Calu3 (cell line): ENCODE measurements at regions not wholly inside any gene's neighbourhood (a gene's known extent, or its start where the extent isn't known, plus 50 kb on each side); places are given as distances from the start of the nearest gene placed in this dataset.

Source experiments
- BruUV-seq: library from RNA; stranded (reverse); fragments of 400-500 nt; replicated peaks from 2 replicates; lab custom pipeline; 2021; lab: Mats Ljungman, UMichigan
- CTCF ChIA-PET: fragments of 300-600 bp; sonication (Branson Sonifier 250); formaldehyde crosslinking; loops from one replicate; lab custom pipeline; 2022; ENCODE audit warnings: antibody characterized with exemption; lab: Charles Lee
- DNase-seq: peaks from one replicate; pipeline ENCODE4 v3.0.0; 2022
- H3K27ac Mint-ChIP-seq: one replicate; pipeline ENCODE4 v1.8.0; 2022; ENCODE audit warnings: mixed read lengths; ENCODE audit not compliant: unreplicated experiment
- H3K27me3 Mint-ChIP-seq: one replicate; pipeline ENCODE4 v1.8.0; 2022; ENCODE audit warnings: mixed read lengths; ENCODE audit not compliant: unreplicated experiment
- H3K36me3 Mint-ChIP-seq: one replicate; pipeline ENCODE4 v1.8.0; 2022; ENCODE audit warnings: mild to moderate bottlenecking, moderate library complexity, mixed read lengths; ENCODE audit not compliant: insufficient read depth, unreplicated experiment
- H3K4me1 Mint-ChIP-seq: one replicate; pipeline ENCODE4 v1.8.0; 2022; ENCODE audit warnings: mild to moderate bottlenecking, low read depth, mixed read lengths; ENCODE audit not compliant: unreplicated experiment
- H3K4me3 Mint-ChIP-seq: one replicate; pipeline ENCODE4 v1.8.0; 2022; ENCODE audit warnings: mild to moderate bottlenecking, low read depth, moderate library complexity, mixed read lengths; ENCODE audit not compliant: unreplicated experiment
- H3K9me3 Mint-ChIP-seq: one replicate; pipeline ENCODE4 v1.8.0; 2022; ENCODE audit warnings: low read depth, mixed read lengths; ENCODE audit not compliant: unreplicated experiment
- intact Hi-C: fragments of 100-400 bp; cut with micrococcal nuclease; formaldehyde crosslinking; loops from one replicate; pipeline ENCODE4 v1.10.0; 2022; ENCODE audit not compliant: unreplicated experiment
- TF ChIP-seq, protein P1 (sequence below): fragments of 200-600 bp; IDR thresholded peaks from one replicate; pipeline ENCODE4 v1.8.0; 2022; ENCODE audit warnings: antibody characterized with exemption; ENCODE audit not compliant: unreplicated experiment

DNA sequence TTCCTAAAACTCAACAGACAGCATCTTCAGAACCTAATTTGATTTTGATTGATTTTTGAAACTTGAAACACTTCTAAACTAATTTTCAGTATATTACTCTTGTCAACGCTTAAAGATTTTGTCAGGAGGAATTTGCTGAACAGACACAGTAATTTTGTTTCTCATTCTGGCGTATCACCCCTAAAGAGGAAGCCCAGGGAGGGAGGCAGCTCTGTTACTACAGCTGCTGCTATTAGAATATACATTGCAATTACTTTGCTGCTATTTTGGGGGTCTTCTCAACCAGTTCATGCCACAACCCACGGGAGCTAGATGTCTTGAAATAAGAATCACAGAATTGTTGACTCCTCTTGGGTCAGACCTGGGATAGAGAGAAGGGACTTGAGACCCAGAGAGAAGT, 122.6 kb downstream of the TLR4 start:
- BruUV-seq: no TSS peak
- intact Hi-C loops: no loop called here

GRCh38 chr9:117827456-117827855, 123.3 kb downstream of the TLR4 start:
- Mint-ChIP-seq H3K4me1 (no peaks in the 10 kb centered on the region), H3K4me3 (no peak overlapping the region), H3K27ac (no peak overlapping the region), H3K27me3 (no peaks in the 10 kb centered on the region), H3K9me3 (peaks cover 9% of the 10 kb centered on the region), H3K36me3 (no peaks in the 10 kb centered on the region)
- intact Hi-C loops: no loop called here
- CTCF ChIA-PET: interaction anchor here (0.6 kb wide), 1 partner anchor 95 kb away, joined by 3 read pairs; no protein-coding TSS in a partner anchor
- TF ChIP-seq, protein P1, sequence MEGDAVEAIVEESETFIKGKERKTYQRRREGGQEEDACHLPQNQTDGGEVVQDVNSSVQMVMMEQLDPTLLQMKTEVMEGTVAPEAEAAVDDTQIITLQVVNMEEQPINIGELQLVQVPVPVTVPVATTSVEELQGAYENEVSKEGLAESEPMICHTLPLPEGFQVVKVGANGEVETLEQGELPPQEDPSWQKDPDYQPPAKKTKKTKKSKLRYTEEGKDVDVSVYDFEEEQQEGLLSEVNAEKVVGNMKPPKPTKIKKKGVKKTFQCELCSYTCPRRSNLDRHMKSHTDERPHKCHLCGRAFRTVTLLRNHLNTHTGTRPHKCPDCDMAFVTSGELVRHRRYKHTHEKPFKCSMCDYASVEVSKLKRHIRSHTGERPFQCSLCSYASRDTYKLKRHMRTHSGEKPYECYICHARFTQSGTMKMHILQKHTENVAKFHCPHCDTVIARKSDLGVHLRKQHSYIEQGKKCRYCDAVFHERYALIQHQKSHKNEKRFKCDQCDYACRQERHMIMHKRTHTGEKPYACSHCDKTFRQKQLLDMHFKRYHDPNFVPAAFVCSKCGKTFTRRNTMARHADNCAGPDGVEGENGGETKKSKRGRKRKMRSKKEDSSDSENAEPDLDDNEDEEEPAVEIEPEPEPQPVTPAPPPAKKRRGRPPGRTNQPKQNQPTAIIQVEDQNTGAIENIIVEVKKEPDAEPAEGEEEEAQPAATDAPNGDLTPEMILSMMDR: no peak
- no TSS peak for BruUV-seq
- no peak for DNase-seq

More for the DNA sequence above, 122.6 kb downstream of the TLR4 start:
- Mint-ChIP-seq H3K27me3 (no peaks in the 10 kb centered on the region), H3K9me3 (peaks cover 9% of the 10 kb centered on the region), H3K4me1 (no peaks in the 10 kb centered on the region), H3K27ac (no peak overlapping the region), H3K36me3 (no peaks in the 10 kb centered on the region), H3K4me3 (no peak overlapping the region)
- DNase-seq: no peak
- CTCF ChIA-PET: interaction anchor here (0.6 kb wide), 1 partner anchor 94 kb away, joined by 3 read pairs; no protein-coding TSS in a partner anchor
- TF ChIP-seq, protein P1: no peak

GRCh38 chr9:117828466-117828865, 124.3 kb downstream of the TLR4 start:
- TF ChIP-seq, protein P1: no peak
- intact Hi-C loops: no loop called here
- BruUV-seq: no TSS peak
- CTCF ChIA-PET: no interaction called here
- Mint-ChIP-seq H3K36me3 (no peaks in the 10 kb centered on the region), H3K27ac (no peak overlapping the region), H3K9me3 (peaks cover 9% of the 10 kb centered on the region), H3K27me3 (no peaks in the 10 kb centered on the region), H3K4me1 (no peaks in the 10 kb centered on the region), H3K4me3 (no peak overlapping the region)
- no peak for DNase-seq

GRCh38 chr9:117835798-117836197, 131.6 kb downstream of the TLR4 start:
- CTCF ChIA-PET: no interaction called here
- peaks cover 6% of the 10 kb centered on the region for H3K9me3 Mint-ChIP-seq
- H3K4me3 Mint-ChIP-seq: no peak overlapping the region
- DNase-seq: no peak
- BruUV-seq: no TSS peak
- intact Hi-C loops: no loop called here
- no peaks in the 10 kb centered on the region for H3K36me3 Mint-ChIP-seq
- TF ChIP-seq, protein P1: no peak
- H3K27me3 Mint-ChIP-seq: no peaks in the 10 kb centered on the region
- no peak overlapping the region for H3K27ac Mint-ChIP-seq
- H3K4me1 Mint-ChIP-seq: no peaks in the 10 kb centered on the region
